Astrocyte (in vitro differentiated cells and primary cell): ENCODE measurements at regions not wholly inside any gene's neighbourhood (a gene's known extent, or its start where the extent isn't known, plus 50 kb on each side); places are given as distances from the start of the nearest gene placed in this dataset.

Experiments
- CTCF ChIP-seq: IDR thresholded peaks from 2 replicates; pipeline ENCODE4 v1.5.1; 2011; ENCODE audit warnings: low read depth, mild to moderate bottlenecking, inconsistent platforms, low read length, moderate library complexity; ENCODE audit not compliant: insufficient read depth
- EZH2 ChIP-seq: IDR thresholded peaks from 2 replicates; pipeline ENCODE4 v1.6.1; 2012; ENCODE audit warnings: mild to moderate bottlenecking, low read length, inconsistent platforms; ENCODE audit not compliant: insufficient read depth

- TF ChIP-seq CTCF (no peak), EZH2 (no peak)
Observed at GRCh38 chr12:13318231-13319015, 121.9 kb downstream of the EMP1 start.
